HG02840 (cell line): ENCODE measurements at regions not wholly inside any gene's neighbourhood (a gene's known extent, or its start where the extent isn't known, plus 50 kb on each side); places are given as distances from the start of the nearest gene placed in this dataset.

Experiments
- ATAC-seq: cut with Tn5 transposase; IDR thresholded peaks from one replicate; pipeline ENCODE4 v1.9.1; 2021; ENCODE audit warnings: mild to moderate bottlenecking, moderate library complexity, moderate number of reproducible peaks; ENCODE audit not compliant: unreplicated experiment, low FRiP score

GRCh38 chr10:78808286-78808685 is 260.5 kb upstream of the ZMIZ1 start:
- ATAC-seq = no peak

DNA sequence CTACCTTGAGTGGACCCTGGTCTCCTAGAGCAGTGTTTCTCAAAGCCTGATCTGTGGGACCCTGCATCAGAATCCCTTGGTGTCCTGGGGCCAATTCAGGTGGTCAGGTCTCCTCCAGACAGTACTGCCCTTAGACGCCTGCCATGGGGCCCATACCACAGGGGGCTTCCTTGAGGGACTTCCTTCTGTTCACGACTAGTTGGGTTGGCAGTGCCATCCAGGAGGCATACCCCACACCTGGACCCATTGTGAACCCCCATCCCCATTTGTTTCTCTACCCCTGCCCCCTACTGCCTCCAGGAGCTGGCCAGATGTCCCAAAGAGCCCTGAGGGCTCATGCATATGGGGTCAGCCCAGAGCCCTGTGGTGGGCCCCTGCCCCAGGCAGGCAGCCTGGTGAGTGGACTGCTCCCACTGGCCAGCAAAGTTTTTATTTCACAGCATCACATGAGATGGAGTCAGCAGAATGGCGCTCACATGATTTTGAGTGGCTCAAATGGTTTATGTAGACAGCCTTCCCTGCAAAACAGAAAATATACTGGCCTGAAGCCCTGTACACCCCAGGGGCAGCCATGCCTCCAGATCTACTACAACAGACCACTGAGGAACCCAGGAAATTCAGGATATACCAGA is 259.9 kb upstream of the ZMIZ1 start:
- no peak for ATAC-seq

DNA sequence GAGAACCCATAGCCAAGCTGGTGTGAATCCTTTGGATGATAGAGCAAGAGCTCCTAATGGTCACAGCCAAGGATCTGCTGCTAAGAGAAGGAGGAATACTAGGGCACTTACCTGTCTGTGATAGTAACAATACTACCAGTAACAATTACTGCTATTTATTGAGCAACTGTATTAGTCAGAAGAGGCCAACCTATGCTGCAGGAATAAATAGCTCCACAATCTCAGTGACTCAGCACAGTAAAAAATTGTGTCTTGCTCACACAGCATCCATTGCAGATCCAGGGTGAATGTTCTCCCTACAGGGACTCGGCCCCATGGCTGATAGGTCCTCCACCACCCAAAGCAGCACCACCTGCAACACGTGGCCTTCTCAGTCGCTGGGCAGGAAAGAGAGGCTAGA is 257.6 kb upstream of the ZMIZ1 start:
- ATAC-seq = no peak

DNA sequence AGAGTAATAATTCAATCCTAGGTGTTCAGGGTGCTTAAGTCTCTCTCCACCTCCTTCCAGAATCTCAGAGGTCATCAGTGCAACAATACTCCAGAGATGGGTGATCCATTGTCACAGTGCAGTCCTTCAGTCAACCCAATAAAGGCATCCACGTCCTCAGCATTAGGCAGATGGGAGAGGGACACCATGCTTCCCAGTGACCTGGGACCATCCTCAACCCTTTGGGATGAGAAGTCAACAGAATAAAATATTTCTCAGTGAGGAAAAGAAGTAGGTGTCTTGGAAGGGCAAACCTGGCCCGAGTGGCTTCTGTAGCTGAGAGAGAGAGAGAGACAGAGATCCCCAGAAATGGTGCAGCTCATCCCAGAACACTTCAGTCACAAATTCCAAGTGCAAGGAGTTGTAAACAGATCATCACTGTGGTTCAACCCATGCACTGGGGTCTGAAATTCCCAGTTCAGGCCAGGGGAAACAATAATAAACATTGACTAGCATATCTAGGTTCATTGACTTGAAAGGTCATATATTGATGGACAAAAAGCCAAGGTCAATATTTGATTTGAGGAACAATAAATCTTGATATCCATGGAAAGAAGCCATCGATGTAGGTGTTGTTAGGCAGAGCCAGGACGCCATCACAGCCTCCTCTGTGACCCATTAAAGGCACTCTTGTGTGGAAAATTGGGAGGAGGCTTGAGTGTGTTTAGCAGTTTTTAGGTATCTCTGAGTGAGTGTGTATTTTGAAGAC is 256.0 kb upstream of the ZMIZ1 start:
- ATAC-seq = no peak

DNA sequence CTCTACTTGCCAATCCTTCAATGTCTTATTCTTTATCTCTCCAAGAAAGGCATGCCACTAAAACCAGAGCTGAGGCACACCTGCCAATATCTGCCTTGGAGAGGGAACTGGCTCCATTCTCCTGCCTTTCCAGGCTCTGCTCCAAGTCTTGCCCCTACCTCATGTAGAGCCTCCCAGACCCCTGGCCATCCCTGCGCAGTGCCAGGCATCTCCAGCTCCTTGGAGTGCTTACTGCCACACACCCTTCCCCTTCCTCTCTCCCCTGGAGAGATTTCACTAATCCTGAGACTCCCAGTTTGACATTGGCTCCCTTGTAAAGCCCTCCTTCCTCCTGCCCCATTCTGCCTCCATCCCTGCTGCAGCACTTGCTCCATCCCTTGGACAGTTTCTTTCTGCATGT is 255.2 kb upstream of the ZMIZ1 start:
- no peak for ATAC-seq

- no peak for ATAC-seq
These were observed 254.8 kb upstream of the ZMIZ1 start for GRCh38 chr10:78813998-78814399.

- ATAC-seq = no peak
These were observed 254.4 kb upstream of the ZMIZ1 start for GRCh38 chr10:78814407-78814806.

DNA sequence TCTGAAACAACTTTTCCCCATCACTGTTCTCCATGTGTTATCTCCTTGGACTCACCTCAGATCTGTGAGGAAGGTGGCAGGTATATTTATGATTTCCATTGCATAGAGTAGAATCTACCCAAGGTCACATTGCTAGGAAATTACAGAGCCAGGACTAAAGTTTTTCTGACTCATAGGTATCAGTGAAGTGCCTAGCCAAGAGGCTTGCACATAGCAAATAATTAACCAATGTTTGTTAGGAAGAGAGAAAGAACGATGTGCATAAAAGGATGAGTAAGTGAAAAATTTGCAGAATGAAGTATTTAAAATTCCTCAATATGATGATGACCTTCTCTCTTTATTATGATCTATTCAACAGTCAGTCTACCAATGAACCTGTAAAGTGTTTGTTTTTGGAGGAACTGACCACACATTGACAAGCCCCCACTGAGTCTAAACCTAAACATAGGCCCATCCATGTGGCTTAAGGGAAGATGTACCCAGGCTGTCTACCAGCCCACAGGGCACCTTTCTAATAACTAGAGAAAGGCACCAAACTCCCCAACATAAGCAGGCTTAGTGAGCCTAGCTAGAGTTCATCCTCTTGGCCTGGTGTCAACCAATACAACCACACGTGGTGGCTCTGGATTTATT is 252.9 kb upstream of the ZMIZ1 start:
- no peak for ATAC-seq

- no peak for ATAC-seq
These were observed 251.4 kb upstream of the ZMIZ1 start for GRCh38 chr10:78817361-78817760.

GRCh38 chr10:78817804-78818203 is 251.0 kb upstream of the ZMIZ1 start:
- ATAC-seq = no peak

DNA sequence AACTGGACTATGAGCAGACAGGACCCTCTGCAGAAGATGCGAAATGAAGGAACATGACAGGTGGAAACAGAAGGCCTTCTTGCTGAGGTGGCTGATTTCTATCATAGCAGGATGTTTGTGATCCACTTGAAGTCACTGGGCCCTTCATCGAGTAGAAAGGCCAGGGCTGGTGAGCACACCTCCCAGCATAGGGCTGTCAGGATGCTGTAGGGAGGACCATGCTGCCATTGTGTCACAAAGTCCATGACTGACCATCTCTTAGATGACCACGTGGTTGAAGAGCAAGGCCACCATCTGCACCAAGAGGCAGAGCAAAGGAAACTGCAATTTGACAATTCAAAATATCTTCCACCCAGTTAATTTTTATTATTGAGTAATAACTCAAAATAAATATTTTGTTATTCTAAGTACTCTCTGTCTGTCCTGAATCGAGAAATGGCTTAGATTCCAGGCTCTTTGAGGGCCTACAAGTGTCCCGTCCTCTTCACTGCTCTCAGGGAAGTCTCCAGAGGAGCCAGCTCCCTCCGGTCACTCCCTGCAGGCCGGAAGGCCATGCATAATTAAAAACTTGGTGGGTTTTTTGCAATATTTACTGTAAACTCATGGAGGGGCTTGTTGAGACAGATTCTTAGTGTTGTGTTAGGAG is 249.3 kb upstream of the ZMIZ1 start:
- no peak for ATAC-seq

- ATAC-seq = no peak
These were observed 248.8 kb upstream of the ZMIZ1 start for GRCh38 chr10:78820007-78820362.

DNA sequence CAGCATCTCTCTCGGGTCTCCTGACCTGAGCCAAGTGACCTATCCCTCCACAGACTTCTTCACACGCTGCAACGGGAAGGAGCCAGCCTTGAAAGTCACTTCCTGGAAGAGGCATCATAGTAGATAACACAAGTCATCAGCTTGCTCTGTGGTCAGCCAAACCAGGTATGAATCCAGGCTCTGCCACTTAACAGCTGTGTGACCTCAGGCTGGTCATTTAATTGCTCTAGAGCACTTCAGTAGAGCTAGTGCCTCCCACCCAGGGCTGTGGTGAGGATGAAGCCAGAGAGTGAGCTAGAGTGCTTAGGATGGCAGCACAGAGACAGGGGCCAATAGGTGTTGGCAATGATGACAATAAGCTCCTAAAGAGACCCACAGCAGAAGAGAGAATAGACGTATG is 247.7 kb upstream of the ZMIZ1 start:
- no peak for ATAC-seq

- ATAC-seq = no peak
These were observed 239.9 kb upstream of the ZMIZ1 start for GRCh38 chr10:78828647-78829539.

DNA sequence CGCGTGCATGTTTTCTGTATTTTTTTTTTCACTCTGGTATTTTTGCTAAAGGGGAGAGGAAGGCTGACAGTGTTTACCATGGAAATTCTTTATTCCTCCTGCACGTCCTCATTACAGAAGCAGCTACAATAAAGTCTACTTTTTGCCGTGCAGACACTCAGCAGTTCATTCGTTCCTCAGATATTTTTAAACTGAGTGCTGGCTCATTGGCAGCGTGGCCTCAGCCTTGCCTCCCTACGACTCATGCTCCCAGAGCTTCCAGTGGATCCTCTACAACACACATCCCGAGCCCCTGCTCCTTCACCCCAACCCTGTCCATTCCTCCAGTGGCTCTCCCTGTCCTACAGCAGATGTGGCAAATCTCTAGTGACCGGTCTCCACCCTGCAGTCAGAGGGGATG is 239.2 kb upstream of the ZMIZ1 start:
- no peak for ATAC-seq

GRCh38 chr10:78830062-78830975 is 238.4 kb upstream of the ZMIZ1 start:
- ATAC-seq = no peak

DNA sequence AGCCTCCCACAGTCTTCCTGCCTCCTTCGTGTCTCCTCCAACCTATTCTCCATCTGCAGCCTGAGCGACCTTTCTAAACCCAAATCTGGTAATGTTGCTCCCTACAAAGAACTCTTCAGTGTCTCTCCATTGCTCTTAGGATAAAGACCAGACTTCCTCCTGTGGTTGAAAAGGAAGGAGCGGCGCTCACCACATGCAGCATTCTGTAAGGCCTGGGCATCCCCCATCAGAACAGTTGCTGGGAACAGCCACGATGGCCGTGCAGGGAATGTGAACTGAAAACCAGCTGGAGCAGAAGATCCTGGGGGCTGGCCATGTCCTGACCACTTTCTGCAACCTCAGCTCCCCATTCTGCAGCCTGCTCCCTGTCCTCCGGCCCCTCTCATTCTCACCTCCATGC is 237.8 kb upstream of the ZMIZ1 start:
- ATAC-seq = no peak

GRCh38 chr10:78831461-78831860 is 237.3 kb upstream of the ZMIZ1 start:
- no peak for ATAC-seq

DNA sequence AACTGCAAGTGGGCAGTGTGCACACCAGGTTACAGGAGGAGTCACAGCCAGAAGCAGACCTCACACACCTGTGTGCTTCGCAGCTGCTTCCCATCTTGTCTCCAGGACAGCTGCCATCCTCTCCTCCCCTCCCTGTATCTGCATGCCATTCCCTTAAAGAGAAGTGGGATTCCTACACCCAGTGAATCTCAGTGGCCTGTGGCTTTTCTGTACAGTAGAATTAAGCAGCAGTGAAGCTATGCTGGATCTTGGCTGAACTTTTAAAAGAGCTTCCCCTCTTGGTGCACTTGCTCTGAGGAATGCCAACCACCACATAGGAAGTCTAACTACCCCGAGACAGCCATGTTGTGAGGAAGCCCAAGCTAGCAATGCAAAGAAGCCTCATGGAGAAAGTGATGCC is 236.5 kb upstream of the ZMIZ1 start:
- no peak for ATAC-seq
